HCT116 (cell line): ENCODE measurements at regions not wholly inside any gene's neighbourhood (a gene's known extent, or its start where the extent isn't known, plus 50 kb on each side); places are given as distances from the start of the nearest gene placed in this dataset.

Source experiments
- ATAC-seq: fragments of 200-7000 bp; cut with Tn5 transposase; 2 replicates; pipeline ENCODE4 v1.9.1; 2020; ENCODE audit warnings: mild to moderate bottlenecking, moderate library complexity
- BruUV-seq: library from RNA; stranded (reverse); fragments of 400-500 nt; replicated peaks from 2 replicates; lab custom pipeline; 2021; lab: Mats Ljungman, UMichigan
- CTCF ChIA-PET: fragments of 300-600 bp; sonication (Branson Sonifier 250); formaldehyde crosslinking; loops from one replicate; lab custom pipeline; 2021; ENCODE audit warnings: antibody characterized with exemption; lab: Charles Lee
- POLR2A ChIA-PET: fragments of 300-600, 350-600 bp; sonication (Branson Sonifier 250); formaldehyde crosslinking; loops from one replicate; lab custom pipeline; 2021; ENCODE audit warnings: antibody characterized with exemption; lab: Charles Lee
- RAD21 ChIA-PET, 2 experiments: fragments of 300-600 bp; sonication (Branson Sonifier 250); formaldehyde crosslinking; loops; one replicate each; lab custom pipeline; 2023; ENCODE audit warnings: low total read pairs in 2 of 2; ENCODE audit not compliant: uncharacterized antibody in 2 of 2, unreplicated experiment in 2 of 2, low non-redundant PET in 1 of 2; lab: Charles Lee
- DNase-seq: peaks from one replicate; pipeline ENCODE4 v3.0.0-alpha.2; 2010; ENCODE audit warnings: low read depth, low spot score
- H2AFZ ChIP-seq: fragments of 200-600 bp; shearing (Covaris generic), sonication (generic); 2 replicates; pipeline ENCODE4 v1.6.1; 2017; ENCODE audit warnings: low read depth, mixed run types, mixed read lengths, antibody characterized with exemption, low read length; ENCODE audit not compliant: poor library complexity, severe bottlenecking
- H3K27ac ChIP-seq: 2 replicates; pipeline ENCODE4 v1.5.1; 2012; ENCODE audit warnings: low read depth, low read length
- H3K27me3 ChIP-seq: fragments of 200-600 bp; sonication (generic); 2 replicates; pipeline ENCODE4 v1.6.1; 2016; ENCODE audit warnings: mixed run types, low read length, mixed read lengths; ENCODE audit not compliant: insufficient read depth
- H3K36me3 ChIP-seq, 2 experiments: fragments of 200-500 bp in 1 of 2; fragments of 200-600 bp in 1 of 2; sonication (Bioruptor generic) in 1 of 2; sonication (generic) in 1 of 2; 2 replicates each; pipeline versions ENCODE4 v1.5.1 to v1.6.1; 2014 to 2016; ENCODE audit warnings: low read length in 2 of 2, inconsistent platforms in 1 of 2, mixed read lengths in 1 of 2, mixed run types in 1 of 2; ENCODE audit not compliant: insufficient read depth in 2 of 2, control insufficient read depth in 1 of 2
- H3K4me1 ChIP-seq, 2 experiments: fragments of 200-600 bp in 1 of 2; sonication (generic) in 1 of 2; 2 replicates each; pipeline versions ENCODE4 v1.5.1 to v1.6.1; 2012 to 2017; ENCODE audit warnings: low read length in 2 of 2, inconsistent platforms in 1 of 2, mild to moderate bottlenecking in 1 of 2, mixed read lengths in 1 of 2, mixed run types in 1 of 2, moderate library complexity in 1 of 2; ENCODE audit not compliant: insufficient read depth in 2 of 2, control insufficient read depth in 1 of 2
- H3K4me2 ChIP-seq: fragments of 200-600 bp; sonication (generic); 2 replicates; pipeline ENCODE4 v1.6.1; 2017; ENCODE audit warnings: mixed run types, low read length, mixed read lengths
- H3K4me3 ChIP-seq, 2 experiments: fragments of 200-600 bp in 1 of 2; sonication (generic) in 1 of 2; replicated peaks in 1 of 2; 2 replicates each; pipeline ENCODE4 v1.5.1; 2011 to 2016; ENCODE audit warnings: low read length in 2 of 2, control low read depth in 1 of 2, low read depth in 1 of 2, mild to moderate bottlenecking in 1 of 2, mixed read lengths in 1 of 2, mixed run types in 1 of 2
- H3K79me2 ChIP-seq: fragments of 200-600 bp; sonication (generic); 2 replicates; pipeline ENCODE4 v1.6.1; 2017; ENCODE audit warnings: mild to moderate bottlenecking, mixed run types, low read length, moderate library complexity, mixed read lengths; ENCODE audit not compliant: insufficient read depth
- H3K9ac ChIP-seq: fragments of 200-600 bp; sonication (generic); 2 replicates; pipeline ENCODE4 v1.6.1; 2016; ENCODE audit warnings: low read length, mixed read lengths
- H3K9me2 ChIP-seq: fragments of 200-600 bp; sonication (generic), shearing (Covaris generic); 2 replicates; pipeline ENCODE4 v1.6.1; 2017; ENCODE audit warnings: mixed run types, mild to moderate bottlenecking, moderate library complexity; ENCODE audit not compliant: insufficient read depth
- H3K9me3 ChIP-seq, 2 experiments: fragments of 200-500 bp in 1 of 2; fragments of 200-600 bp in 1 of 2; sonication (Bioruptor generic) in 1 of 2; sonication (generic) in 1 of 2; 2 replicates each; pipeline ENCODE4 v1.6.1; 2014 to 2017; ENCODE audit warnings: low read length in 2 of 2, mixed read lengths in 2 of 2, inconsistent platforms in 1 of 2, low read depth in 1 of 2, mild to moderate bottlenecking in 1 of 2, mixed run types in 1 of 2, moderate library complexity in 1 of 2; ENCODE audit not compliant: control insufficient read depth in 1 of 2, insufficient read depth in 1 of 2
- H4K20me1 ChIP-seq: fragments of 200-600 bp; sonication (generic), shearing (Covaris generic); 2 replicates; pipeline ENCODE4 v1.6.1; 2017; ENCODE audit warnings: mixed run types, mild to moderate bottlenecking, moderate library complexity; ENCODE audit not compliant: insufficient read depth
- CBX3 ChIP-seq: IDR thresholded peaks from 2 replicates; pipeline ENCODE4 v1.6.1; 2012; ENCODE audit warnings: low read depth
- CEBPB ChIP-seq: IDR thresholded peaks from 2 replicates; pipeline ENCODE4 v1.6.1; 2012; ENCODE audit warnings: low read depth
- EGR1 ChIP-seq: IDR thresholded peaks from 2 replicates; pipeline ENCODE4 v1.6.1; 2012; ENCODE audit warnings: low read depth
- EZH2phosphoT487 ChIP-seq: fragments of 200-600 bp; IDR thresholded peaks from 2 replicates; pipeline ENCODE4 v1.6.1; 2018; ENCODE audit warnings: antibody characterized with exemption, borderline replicate concordance
- FOSL1 ChIP-seq: IDR thresholded peaks from 2 replicates; pipeline ENCODE4 v1.6.1; 2012; ENCODE audit warnings: low read depth
- SIN3A ChIP-seq: IDR thresholded peaks from 2 replicates; pipeline ENCODE4 v1.6.1; 2012; ENCODE audit warnings: low read depth
- SP1 ChIP-seq: IDR thresholded peaks from 2 replicates; pipeline ENCODE4 v1.6.1; 2012; ENCODE audit warnings: low read depth
- ZFX ChIP-seq: fragments of 450-650 bp; IDR thresholded peaks from 2 replicates; pipeline ENCODE4 v1.6.1; 2017
- ZNF274 ChIP-seq: fragments of 200-500 bp; sonication (Bioruptor generic); IDR thresholded peaks from 2 replicates; pipeline ENCODE4 v1.6.1; 2014; ENCODE audit warnings: mild to moderate bottlenecking, low read depth, low read length, inconsistent platforms
- intact Hi-C: fragments of 100-400 bp; cut with micrococcal nuclease; formaldehyde crosslinking; loops from 2 replicates; pipeline ENCODE4 v1.10.0; 2022

DNA sequence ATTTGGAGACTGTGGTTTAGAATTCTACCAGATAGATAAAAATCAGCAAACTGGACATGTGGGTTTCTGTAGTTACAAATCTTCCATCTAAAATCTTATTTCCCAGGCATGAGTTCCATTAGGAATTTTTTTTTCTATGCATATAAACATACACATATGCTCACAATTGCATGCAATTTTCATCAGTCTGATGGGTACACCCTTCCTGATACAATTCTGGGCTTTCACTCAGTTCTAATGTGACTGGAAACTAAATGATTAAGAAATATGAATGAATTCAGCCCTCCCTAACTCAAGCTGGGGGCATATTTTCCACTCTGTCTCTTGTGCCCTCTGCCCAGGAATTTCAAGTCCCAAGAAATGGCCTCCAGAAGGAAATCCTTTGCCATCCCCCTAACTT lies 187.1 kb downstream of the SNX19 start:
- intact Hi-C loops = no loop called here
- ChIA-PET POLR2A (no interaction called here), RAD21 (no interaction called here)
- Histone ChIP-seq H3K79me2 (no peaks in the 10 kb centered on the region), H3K27me3 (peaks cover under 1% of the 10 kb centered on the region; the same call in 1 of the 2 replicates), H3K9me2 (no peaks in the 10 kb centered on the region), H2AFZ (no peak overlapping the region), H4K20me1 (no peaks in the 10 kb centered on the region)
- TF ChIP-seq ZNF274 = no peak
- no peak for TF ChIP-seq FOSL1
- no peak for TF ChIP-seq CBX3
- TF ChIP-seq, all 23 proteins: peak for 0
- H3K4me2 ChIP-seq = no peak overlapping the region
- no peak overlapping the region for H3K27ac ChIP-seq
- no peaks in the 10 kb centered on the region for H3K36me3 ChIP-seq
- ATAC-seq = no peak
- no peaks in the 10 kb centered on the region for H3K4me1 ChIP-seq
- H3K4me3 ChIP-seq = no peak overlapping the region
- BruUV-seq = no TSS peak
- CTCF ChIA-PET = no interaction called here
- no peaks in the 10 kb centered on the region for H3K9me3 ChIP-seq
- no peak overlapping the region for H3K9ac ChIP-seq
- no peak for DNase-seq

DNA sequence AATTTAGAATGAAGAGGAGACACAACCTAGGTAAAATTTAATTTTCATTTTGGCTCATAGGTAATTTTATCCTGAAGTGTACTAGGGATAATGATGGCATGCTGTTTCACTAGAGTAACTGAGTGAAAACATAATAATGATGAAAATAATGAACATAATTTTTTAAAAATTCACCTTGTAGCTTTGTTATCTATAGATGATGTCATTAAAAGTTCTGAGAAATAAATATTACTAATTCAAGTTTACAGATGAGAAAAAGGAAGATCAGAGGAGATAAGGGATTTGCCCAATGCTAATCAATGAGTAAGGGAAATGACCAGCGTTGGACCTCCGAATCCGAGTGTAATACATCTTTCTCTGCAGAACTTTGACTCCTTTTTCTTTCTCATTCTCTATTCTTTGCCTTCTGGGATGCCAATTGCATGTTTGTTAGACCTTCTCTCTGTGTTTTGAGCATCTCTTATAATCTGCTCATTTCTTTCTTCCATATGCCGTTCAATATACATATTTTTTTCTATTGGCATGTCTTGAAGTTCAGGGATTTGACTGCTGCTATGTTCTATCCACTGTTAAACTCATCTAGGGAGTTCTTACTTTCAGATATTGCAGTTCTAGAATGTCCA lies 186.5 kb downstream of the SNX19 start:
- RAD21 ChIA-PET = no interaction called here
- Histone ChIP-seq H3K36me3 (no peaks in the 10 kb centered on the region), H3K4me2 (no peak overlapping the region), H3K27me3 (no peaks in the 10 kb centered on the region; the same call in 1 of the 2 replicates), H3K9me2 (no peaks in the 10 kb centered on the region), H3K79me2 (no peaks in the 10 kb centered on the region), H3K4me1 (no peaks in the 10 kb centered on the region), H3K4me3 (no peak overlapping the region), H3K9me3 (no peaks in the 10 kb centered on the region), H3K27ac (no peak overlapping the region), H3K9ac (no peak overlapping the region), H2AFZ (no peak overlapping the region), H4K20me1 (no peaks in the 10 kb centered on the region)
- CTCF ChIA-PET = no interaction called here
- POLR2A ChIA-PET = no interaction called here
- intact Hi-C loops = no loop called here
- ATAC-seq (no peak), DNase-seq (no peak)
- no TSS peak for BruUV-seq
- TF ChIP-seq ZFX (no peak), SP1 (no peak), EGR1 (no peak), EZH2phosphoT487 (no peak), CEBPB (no peak), SIN3A (no peak)
